HG02973 (cell line): ENCODE measurements at regions not wholly inside any gene's neighbourhood (a gene's known extent, or its start where the extent isn't known, plus 50 kb on each side); places are given as distances from the start of the nearest gene placed in this dataset.
"Not testable (repeated sequence)": the region's sequence is repeated elsewhere in the genome, so short reads cannot be mapped to it uniquely, and the experiment has no call there.

ENCODE experiments used
- ATAC-seq: cut with Tn5 transposase; IDR thresholded peaks from one replicate; pipeline ENCODE4 v1.9.1; 2021; ENCODE audit warnings: moderate library complexity; ENCODE audit not compliant: unreplicated experiment

DNA sequence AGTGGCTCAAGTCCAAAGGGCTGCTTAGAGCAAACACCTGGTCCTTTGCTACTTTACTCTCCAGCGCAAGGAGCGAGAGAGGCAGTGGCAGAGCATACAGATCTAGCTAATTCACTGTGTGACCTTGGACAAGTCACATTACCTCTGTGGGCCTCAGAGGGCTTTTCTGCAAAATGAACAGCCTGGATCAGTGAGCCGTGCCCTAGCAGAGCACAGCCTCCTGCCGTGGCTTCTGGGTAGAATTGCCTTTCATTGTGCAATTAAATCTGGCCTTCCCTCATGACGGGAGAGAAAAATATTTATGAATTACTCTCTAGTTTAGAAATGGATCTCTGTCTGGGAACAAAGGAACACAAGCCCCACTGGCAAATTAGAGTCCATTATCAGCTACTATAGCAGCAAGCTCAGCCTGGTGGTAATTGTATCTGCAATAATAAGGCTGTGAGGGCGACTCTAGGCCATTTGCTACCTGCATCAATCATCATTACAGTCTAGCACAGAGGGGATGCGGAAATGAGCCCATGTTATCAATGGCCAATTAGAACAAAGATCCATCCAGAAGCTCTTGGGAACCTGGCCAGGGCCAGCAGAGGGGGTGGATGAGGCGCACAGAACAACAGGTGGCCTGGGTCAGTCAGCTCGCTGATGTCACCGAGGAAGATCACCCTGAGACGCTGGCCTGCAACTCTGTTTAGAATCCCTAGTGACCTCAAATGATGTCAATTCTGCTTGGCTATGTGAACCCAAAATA, 114.2 kb upstream of the LY86 start:
- ATAC-seq: no peak

DNA sequence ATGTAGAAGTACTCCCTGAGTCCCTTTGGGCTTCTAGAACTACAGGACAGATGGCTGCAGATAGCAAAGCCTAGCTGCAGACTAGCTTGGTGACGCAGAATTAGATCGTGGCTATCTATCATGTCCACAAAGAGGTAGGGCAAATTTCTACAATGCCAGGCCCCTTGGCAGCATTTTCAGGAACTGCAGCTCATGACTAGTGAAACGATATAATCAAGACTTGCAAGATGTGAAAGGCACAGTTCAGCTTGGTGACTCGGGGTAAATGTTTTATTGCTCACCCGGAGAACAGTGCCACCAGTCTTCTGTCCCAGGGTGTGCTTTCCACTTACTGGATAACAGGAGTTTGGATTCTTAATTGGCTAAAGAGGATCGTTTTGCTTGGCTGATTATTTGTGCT, 108.7 kb upstream of the LY86 start:
- no peak for ATAC-seq

DNA sequence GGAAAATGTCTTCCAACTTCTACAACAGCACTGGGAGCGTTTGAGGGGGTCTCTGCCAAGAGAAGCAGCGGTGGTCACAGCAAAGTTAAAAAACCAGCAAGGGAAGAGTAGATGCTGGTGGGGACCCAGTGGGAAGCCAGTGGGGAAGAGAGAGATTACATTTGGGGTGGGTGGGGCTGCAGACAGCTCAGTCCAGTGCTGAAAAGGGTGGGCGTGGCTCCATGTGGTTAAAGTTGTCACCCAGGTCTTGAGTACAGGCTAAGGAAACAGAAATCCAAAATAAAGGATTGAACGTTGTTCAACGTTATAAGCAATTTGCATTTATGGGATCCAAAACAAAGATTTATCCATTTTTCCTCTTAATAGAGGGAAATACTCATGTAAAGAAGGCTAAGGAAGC, 106.3 kb upstream of the LY86 start:
- no peak for ATAC-seq

DNA sequence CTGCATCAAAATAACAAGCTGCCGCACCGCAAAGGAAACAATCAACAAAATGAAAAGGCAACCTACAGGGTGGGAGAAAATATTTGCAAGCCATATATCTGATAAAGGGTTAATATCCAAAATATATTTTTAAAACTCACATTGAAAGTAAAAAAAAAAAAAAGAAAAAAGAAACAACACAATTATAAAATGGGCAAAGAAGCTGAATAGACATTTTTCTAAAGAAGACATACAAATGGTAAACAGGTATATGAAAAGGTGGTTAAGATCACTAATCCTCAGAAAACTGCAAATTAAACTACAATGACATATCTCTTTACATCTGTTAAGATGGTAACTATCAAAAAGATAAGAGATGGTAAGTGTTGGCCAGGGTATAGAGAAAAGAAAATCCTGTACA, 105.4 kb upstream of the LY86 start:
- ATAC-seq: no peak

DNA sequence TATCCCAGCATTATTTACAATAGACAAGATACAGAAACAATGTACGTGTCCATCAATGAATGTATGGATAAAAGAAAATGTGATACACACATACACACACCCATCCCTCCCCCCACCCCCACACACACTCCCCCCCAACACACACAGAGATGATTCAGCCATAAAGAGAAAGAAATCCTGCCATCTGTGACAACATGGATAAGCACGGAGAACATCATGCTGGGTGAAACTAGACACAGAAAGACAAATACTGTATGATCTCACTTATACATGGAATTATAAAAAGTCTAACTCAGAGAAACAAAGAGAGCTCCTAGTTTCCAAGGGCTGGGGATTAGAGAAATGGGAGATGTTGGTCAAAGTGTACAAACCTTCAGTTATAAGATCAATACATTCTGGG, 104.8 kb upstream of the LY86 start:
- ATAC-seq: no peak

DNA sequence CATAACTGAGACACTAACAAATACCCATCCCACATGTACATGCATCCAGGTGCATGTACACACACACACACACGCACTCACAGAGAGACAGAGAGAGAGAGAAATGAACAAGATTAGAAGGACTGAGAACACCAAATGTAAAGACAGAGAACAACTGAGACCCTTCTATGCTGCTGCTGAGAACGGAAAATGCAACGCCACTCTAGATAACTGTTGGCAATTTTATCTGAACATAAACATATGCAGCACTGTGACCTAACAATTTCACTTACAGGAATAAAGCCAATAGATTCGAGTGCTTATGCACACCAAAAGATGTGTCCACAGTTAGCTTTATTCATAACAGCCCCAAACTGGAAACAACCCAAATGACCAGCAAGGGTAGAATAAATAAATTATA, 103.8 kb upstream of the LY86 start:
- ATAC-seq: no peak

DNA sequence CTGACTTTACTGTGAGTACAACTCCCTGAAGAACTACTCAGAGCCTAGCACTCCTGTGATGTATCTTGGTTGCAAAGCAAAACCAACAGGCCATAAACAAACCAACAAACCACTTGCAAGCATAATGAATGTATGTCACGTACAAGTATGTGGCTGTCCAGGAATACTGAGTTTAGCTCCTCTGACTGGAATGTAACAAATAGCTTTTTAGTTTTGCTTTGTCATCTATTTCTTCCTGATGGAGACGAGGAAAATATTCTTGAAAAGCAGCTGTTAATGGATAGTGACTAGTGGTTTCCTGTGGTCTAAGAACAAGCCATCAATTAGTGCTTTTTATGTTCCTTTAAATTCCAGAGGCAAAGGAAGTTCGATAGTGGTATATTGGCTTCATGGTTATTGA, 101.9 kb upstream of the LY86 start:
- no peak for ATAC-seq

DNA sequence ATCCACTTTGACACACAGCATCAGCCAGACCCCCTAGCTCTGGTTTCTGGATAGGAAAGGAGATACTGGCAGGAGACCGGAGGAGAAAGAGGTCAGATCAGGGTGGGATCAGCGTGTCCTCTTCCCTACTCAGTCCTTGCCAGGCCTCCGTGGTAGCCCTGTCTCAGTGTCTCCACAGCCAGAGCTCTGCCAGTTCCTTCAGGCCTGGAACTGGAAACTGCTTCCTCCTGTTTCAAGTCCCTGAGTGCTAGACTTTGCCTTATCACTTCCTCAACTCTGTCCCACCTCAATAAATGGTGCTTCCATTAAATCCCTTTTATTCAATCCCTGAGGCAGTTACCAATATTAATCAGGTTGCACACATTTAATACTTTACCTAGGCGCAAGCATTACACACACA, 96.8 kb upstream of the LY86 start:
- ATAC-seq: no peak

DNA sequence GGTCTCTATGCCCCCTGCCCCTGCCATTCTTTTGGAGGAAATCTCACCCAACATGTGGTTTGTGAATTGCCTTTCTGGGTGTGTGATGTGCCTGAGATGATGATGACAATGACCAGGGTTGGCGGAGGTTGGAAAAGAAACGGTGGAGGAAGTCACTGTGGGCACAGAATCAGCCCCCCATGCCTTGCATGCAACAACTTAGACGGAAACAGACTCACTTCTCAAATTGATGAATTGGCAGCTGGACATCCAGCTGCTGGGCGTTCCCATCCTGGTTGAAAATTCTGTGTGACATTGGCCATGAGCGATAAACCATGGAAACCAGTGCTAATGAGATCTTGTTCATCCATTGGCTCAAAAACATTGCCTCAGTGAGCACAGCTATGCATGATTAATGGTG, 95.8 kb upstream of the LY86 start:
- no peak for ATAC-seq

DNA sequence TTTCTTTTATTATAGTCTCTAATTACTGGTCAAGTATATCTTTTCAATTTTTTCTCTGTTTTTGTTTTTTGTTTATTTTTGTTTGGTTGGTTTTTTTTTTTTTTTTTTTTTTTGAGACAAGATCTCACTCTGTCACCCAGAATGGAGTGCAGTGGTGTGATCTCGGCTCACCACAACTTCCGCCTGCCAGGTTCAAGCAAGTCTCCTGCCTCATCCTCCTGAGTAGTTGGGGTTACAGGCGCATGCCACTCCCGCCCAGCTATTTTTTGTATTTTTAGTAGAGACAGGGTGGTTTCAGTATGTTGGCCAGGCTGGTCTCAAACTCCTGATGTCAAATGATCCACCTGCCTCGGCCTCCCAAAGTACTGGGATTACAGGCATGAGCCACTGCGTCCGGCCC, 94.4 kb upstream of the LY86 start:
- ATAC-seq: not testable (repeated sequence)

DNA sequence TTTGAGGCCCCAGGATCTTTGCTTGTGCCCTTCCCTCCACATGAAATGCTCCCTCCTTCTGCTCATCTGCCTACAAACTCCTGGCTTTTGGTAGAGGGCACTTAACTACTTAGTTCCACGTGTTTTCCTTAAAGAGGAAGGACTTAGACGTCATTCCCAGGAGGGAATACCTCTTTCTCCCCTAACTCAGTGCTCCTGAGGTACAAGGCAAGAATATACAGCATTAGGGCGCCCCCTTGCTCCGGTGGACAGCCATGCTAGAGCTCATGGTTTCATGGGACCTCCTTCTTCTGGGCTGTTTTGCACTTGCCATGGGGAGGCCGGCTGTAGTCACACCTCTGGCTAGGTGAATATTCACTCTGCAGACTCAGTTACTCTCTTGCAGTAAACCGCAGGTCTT, 93.8 kb upstream of the LY86 start:
- peak; percentile 59 for ATAC-seq

DNA sequence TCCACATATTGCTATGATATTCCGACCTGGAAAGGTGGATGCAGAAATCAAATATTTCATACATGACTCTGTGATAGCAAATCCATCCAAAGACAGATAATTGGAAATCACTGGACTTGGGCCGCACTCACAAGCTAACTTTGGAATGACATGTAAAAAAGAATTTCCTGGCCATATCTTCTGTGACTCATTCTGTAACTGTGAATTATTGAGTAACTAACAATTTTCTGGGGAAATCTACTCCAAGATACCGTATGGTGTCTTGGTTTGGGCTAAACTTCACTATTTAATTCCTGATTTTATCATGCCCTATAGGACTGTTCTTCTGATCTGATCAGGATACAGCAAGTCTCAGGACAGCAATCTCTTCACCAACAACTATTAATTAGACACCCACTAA, 92.7 kb upstream of the LY86 start:
- no peak for ATAC-seq

DNA sequence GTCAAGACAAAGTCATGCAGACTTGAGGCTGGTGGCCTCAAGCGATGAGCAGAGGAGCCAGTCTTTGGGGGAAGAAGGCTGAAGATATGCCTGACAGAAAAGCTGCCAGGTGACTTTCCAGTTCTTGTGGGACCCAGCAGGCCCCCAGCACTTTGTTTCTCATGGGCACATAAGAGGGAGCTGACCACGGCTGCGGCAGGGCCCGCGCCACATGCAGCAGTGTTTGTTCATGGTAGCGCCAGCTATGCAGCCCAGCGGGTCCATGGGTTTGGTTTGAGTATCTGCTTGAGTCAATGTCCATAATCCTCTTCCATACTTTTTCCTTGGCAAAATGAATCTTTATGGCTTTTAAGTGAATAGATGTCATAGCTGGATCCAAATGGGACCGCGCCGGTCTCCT, 91.0 kb upstream of the LY86 start:
- no peak for ATAC-seq

DNA sequence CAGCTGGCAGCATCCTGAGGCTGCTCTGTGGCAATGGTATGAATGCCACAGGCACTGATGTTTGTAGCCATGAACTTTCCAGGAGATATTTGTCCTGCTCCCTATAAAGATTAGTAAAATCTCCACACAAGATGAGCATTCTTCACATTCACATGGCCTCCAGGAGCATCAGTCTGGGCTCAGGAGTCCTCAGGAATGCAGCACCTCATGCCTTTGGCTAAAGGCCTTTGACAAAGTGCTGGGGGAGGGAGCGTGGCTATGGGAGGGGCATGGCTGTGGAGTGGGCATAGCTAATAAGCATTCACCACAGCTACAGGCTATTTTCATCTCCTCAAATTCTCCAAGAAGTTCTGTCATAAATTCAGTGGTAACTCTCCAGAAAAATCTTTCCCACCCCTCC, 90.5 kb upstream of the LY86 start:
- no peak for ATAC-seq

DNA sequence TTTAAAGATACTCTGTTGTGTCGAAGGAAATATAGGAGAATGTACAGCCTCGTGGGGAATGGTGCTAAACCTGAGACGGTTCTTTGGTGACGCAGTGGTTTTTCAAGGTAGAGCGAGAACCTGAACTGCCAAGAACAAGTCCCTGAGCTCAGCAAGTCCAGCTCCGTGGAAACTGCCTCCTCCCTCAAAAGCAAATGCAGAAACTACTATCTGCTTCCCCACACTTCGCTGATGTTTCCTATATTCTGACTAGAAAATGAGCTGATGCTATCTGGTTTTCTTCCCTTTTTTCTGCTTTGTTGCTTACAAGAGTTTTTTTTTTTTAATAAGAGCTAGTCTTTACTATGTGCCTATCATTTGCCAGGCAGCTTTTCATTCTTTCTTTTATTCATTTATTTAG, 85.3 kb upstream of the LY86 start:
- ATAC-seq: no peak

DNA sequence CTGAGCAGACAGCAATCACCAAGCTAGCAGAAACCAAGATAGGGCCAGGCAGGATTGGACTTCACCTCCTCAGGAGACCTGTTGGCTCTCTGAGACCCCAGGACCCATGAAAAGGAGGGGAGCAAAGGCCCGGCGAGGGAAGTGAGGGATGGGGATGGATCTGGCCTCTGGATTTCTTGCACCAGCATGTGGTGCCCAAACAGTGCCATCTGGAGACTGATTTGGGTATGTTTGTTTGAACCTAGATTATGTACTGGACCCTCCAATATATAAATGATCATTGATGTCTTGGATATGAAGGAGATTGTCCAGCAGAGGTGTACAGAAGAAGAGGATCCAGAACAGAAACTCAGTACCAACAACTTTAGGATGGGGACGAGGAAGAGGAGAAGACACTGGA, 83.4 kb upstream of the LY86 start:
- no peak for ATAC-seq

DNA sequence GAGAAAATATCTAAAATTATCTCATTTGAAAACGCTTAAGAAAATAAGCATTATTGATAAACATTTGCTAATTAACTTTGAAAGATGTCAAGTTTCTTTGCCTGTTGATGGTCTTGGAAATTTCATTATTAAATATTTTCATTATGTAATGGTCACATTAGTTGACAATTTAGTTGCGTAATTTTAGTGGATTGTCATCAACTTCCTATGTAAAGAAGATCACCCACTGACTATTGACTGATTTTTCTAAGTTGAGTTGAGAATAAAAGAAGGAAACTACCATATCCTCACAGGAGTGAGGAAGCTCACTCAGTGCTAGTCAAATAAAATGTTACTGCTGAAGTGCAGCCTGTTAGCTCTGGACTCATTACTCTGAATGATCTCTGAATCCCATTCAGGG, 79.9 kb upstream of the LY86 start:
- ATAC-seq: no peak

DNA sequence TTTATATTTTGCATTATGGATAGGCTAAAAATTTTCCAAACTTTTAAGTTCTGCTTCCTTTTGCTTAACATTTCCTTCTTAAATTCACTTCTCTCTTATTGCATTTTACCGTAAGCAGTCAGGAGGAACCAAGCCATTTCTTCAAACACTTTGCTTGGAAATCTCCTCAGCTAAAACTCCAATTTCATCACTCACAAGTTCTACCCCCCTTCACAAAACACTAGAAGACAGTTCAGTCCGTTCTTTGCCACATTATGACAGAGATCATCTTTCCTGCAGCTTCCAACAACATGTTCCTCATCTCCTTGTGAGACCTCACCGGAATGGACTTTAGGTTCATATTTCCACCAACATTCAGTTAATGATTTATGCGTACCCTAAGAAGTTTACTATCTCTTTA, 79.2 kb upstream of the LY86 start:
- ATAC-seq: no peak

DNA sequence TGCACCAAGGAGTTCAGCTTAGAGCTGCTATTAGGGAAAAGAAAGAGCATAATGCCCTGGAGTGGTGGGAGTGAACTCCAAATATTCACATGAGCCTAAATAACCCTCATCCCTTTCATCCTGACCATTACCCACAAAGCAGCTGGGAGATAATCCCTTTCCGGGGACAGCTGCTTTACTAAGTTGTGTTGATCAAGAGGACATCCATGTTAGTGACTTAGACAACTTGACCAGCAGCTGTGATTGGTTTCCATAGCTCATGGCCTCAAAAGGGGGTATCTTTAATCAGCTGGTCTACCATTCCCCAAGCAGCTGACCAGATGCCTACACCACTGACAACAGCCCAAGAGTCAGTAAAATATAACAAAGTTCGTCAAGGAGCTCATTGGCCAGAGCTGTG, 75.8 kb upstream of the LY86 start:
- no peak for ATAC-seq

DNA sequence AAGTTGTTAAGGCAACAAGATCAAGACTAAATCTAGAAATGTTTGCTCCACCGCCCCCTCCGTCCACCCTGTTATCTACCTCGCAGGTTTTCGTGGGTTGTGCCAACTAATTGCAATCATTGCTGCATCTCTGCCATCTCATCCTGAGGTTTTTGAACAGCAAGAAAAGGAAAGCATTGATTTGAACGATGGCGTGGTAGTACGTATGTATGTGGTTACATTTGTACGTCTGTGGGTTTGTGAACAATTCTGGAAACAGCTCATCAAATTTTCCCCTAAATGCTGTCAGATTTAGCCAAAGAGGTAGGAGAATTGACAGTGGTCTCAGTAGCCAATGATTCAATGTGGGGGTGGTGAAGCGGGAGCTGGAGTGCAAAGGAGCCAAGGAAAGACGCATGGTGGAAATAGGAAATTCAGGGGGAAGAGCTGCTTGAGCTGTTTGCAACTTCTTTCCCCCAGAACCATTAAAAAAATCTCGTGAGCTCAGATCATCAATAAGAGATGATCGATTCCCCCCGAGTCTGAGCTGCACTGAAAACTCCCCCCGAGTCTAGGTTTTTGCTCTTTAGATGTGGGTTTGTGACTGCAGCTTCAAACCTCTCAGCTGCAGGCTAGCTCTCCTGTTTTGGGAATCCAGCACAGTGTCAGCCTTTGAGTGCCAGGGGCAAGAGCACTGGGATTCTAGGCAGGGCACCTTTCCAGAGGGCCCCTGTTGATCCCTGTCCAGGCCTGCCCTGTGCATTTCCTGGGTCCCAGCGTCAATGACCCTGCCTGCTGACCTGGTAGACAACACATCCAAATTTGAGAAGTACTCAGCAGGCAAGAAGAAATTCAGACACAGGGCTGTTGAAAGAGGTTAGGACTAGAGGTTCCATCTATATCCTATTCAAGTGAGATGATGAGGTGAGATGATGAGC, 72.6 kb upstream of the LY86 start:
- peak; percentile 81 for ATAC-seq

DNA sequence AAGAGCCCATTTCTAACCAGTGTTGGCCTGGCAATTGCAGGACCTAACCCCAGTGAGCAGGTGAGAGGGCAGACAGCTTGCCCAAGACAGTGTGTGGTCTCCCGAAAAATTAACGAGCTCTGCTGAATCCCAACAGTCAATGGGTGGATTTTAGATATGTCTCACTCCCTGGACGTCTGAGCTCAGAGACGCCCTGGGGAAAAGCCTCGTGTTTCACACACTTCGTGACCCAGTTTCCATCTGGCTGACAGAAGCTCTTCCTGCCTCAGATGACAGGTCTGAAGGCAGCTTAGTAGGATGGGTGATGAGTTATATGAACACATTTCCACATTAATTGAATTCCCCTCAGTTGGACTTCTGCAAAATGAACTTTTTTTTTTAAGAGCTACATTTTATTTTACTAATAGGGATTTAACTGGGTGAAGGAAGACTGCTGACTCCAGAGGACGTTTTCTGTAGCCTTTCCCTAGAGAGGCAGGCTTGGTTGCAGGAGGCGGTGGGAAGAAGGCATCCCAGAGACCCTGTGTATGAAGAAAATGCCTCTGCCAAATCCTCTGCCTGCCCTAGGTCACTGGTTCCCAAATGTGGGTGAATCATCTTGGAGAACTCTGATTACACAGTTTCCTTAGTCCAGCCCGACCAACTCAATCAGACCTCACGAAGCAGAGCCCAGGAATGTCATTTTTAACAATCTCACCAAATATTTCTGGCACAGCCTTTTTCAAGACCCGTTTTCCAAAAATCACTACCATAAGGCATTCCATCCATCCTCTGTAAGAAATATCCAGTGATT, 71.7 kb upstream of the LY86 start:
- ATAC-seq: no peak
